Left forelimb (tissue), 1 donor: ENCODE measurements at regions not wholly inside any gene's neighbourhood (a gene's known extent, or its start where the extent isn't known, plus 50 kb on each side); places are given as distances from the start of the nearest gene placed in this dataset.
"Not testable (repeated sequence)": the region's sequence is repeated elsewhere in the genome, so short reads cannot be mapped to it uniquely, and the experiment has no call there.

Experiments used
- DNase-seq: peaks from one replicate; pipeline ENCODE4 v3.0.0-alpha.2; 2018; ENCODE audit warnings: low spot score

GRCh38 chr14:28252124-28252523 is 514.5 kb upstream of the FOXG1 start:
- DNase-seq = not testable (repeated sequence)

DNA sequence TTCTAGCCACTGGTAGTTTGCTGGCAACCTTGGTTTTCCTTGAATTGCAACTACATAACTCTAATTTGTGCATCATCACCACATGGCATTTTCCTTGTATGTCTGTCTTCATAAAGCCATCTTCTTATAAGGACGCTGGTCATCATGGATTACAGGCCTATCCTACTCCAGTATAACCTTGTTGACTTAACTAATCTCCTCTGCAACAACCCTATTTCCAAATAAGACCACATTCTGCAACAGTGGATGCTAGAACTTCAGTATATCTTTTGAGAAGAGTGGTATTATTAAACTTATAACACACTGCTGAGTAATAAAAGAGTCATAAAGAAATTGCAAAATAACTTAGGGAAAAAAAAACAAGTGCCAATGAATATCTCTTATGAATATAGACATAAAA is 511.8 kb upstream of the FOXG1 start:
- DNase-seq = no peak

DNA sequence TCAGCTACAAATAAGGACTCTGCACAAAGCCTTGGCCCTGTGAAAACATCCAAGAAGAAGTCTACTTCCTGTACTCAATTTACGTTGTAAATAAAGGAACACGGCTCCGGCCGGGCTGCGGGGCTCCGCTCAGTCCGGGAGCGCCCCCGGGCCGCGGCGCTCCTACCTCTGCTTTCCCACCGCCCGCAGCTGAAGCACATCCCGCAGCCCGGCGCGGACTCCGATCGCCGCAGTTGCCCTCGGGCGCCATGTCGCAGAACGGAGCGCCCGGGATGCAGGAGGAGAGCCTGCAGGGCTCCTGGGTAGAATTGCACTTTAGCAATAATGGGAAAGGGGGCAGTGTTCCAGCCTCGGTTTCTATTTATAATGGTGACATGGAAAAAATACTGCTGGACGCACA is 502.3 kb upstream of the FOXG1 start:
- DNase-seq = no peak

- DNase-seq = no peak
These were observed 494.3 kb upstream of the FOXG1 start for GRCh38 chr14:28272270-28272669.

DNA sequence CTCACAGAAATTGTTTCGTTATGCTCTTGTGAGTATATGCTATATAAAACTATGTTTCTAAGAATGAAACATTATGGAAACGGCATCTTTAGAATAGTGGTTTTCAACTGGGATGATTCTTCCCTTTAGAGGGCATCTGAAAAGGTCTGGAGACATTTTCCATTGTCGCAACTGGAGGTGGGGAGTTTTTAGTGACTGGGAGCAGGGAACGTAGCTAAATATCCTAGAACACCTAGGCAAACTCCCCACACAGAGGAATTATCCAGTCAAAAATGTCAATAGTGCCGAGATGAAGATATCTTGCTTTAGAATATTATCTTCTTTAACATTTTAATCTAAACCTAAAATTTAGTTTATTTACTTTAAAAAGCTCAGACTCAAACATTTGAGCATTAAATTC is 486.1 kb upstream of the FOXG1 start:
- no peak for DNase-seq

DNA sequence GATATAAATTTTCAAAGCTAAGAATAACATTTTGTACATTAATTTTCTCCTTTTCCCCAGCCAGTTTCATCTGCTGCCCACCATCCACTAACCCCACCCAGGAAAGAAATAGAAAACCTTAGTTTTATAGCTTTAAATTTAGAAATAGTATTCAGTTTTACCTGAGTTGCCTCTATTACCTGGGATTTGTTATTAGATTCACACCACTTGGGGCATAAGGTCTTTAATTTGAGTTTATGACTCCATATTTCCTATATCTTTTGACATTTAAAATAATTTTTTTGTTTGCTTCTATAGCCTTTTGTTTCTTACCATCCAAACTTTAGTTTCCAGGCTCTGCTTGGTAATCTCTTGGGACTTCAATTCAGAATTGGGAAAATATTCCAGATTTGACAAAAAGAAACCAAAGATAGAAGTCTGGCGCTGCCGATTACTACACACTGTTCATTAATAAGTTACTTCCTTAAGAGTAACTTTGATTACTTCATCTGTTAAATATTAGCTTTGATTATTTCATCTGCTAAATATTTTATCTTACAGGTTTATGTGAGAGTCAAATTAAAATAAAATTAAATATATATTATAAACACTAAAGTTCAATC is 485.5 kb upstream of the FOXG1 start:
- DNase-seq = no peak

- no peak for DNase-seq
These were observed 481.9 kb upstream of the FOXG1 start for GRCh38 chr14:28284546-28285300.

DNA sequence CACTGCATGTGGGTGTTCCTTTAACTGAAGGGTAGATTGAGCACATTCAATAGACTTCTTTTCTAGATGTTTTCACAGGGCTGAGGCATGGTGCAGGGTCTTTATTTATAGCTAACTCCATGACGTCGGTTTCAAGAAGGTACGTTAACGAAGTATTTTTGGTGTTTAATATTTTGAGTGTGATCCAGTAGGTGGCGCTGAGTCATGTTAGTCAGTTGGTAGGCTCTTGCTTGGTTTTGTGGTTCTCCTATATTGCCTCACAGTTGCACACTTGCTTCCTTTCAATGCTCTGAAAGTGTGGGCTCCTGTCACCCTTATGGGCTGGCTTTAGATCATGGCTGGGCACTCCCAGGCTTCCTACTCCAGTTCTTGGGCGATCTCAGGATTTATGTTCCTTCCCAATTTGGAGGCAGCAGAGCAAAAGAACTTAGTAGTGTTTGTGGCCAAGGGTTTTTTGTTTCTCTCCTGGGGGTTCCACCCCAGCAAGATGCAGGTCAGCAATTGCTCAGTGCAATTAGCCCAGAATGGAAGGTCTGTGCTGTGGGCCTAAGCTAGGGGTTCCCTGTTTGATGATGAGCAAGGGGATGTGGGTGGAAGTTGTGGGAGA is 471.6 kb upstream of the FOXG1 start:
- no peak for DNase-seq

DNA sequence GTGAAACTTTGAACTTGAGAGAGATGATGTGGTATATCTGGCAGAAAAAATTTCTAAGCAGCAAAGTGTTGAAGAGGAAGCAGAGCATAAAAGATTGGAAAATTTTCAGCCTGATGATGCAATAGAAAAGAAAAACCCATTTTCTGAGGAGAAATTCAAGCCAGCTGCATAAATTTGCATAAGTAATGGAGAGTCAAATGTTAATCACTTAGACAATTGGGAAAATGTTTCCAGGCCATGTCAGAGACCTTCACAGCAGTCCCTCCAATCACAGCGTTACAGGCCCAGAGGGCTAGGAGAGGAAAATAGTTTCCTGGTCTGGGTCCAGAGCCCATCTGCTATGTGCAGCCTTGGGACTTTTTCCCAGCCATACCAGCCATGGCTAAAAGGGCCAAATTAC is 469.0 kb upstream of the FOXG1 start:
- DNase-seq = no peak

- DNase-seq = no peak
These were observed 468.4 kb upstream of the FOXG1 start for GRCh38 chr14:28298156-28298555.

DNA sequence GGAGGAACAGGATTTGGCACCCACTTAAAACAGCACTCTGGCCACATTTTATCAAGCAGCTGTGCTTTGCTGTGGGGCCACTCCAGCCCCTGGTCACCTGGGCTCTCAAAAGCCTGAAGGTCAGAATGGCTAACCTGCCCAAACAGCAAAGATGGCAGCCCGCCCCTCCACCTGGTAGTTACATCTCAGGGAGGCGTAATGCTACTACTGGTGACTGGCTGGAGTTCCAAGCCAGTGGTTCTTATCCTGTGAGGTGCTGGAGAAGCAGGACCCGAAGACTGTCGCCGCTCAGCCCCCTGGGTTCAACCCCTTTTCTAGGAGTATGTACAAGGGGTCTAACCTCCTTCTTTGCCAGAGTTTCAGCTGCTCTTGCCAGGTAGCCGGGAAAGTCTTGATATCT is 467.4 kb upstream of the FOXG1 start:
- DNase-seq = no peak

GRCh38 chr14:28300356-28300755 is 466.2 kb upstream of the FOXG1 start:
- DNase-seq = no peak

- no peak for DNase-seq
These were observed 465.4 kb upstream of the FOXG1 start for GRCh38 chr14:28301179-28301578.

DNA sequence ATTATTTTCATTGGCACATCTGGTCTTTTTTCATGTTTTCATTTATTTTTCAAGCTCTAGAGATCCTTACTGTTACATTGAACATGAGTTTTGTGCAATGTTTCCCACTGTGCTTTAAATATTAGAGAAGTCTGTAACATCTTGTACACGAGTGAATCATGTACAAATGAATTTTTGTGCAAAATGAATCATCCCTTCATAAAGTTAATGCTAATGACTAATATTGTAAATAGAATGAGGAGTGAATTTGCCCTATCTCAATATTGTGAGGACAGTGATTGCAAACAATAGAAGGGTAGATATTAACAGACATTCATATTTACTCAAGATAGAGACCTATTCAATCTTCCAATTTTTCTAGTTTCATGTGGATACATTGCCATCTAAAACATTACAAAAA is 463.3 kb upstream of the FOXG1 start:
- DNase-seq = no peak

DNA sequence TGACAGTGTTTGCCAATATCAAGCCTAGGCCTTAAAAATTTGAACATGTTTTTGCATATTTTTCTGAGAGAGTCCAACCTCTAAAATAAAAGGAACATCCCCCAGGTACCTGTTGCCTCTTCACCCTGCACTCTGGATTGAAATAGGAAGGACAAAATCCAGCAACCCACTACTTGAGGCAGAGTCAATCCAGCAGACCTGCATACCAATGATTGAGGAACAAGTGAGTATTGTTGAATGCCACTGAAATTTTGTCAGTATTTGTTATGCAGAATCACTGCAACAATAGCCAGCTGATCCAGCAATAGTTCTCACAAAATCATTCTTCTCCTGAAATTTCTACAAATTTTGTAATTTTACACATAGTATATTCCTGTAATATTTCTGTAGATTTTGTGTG is 460.6 kb upstream of the FOXG1 start:
- DNase-seq = no peak

DNA sequence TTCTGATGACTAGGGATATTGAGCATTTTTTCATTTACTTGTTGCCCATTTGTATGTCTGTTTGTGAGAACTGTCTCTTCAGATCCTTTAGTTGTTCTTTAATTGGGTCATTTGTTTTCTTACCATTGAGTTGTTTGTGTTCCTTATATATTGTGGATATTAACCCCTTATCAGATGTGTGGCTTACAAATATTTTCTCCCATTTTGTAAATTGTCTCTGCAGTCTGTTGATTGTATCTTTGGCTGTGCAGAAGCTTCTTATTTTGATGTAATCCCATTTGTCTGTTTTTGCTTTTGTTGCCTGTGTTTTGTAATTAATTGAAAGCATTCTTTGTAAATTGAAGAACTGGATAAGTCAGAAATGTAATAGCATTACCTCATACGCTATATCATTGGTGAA is 459.1 kb upstream of the FOXG1 start:
- no peak for DNase-seq

DNA sequence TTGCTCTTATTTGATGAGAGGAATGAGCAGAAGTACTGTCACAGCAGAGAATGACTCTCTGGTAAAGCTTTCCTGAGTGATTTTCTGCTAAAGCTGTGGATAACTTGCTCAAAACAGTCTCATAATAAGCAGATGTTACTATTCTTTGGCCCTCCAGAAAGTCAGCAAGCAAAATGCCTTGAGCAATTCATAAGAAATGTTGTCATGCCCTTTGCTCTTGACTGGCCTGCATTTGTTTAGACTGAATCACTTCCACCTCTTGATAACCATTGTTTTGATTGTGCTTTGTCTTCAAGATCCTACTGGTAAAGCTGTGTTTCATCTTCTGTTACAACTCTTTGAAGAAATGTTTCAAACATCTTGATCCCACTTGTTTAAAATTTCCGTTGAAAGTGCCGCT is 457.9 kb upstream of the FOXG1 start:
- DNase-seq = no peak

- DNase-seq = not testable (repeated sequence)
These were observed 448.5 kb upstream of the FOXG1 start for GRCh38 chr14:28317890-28318675.

DNA sequence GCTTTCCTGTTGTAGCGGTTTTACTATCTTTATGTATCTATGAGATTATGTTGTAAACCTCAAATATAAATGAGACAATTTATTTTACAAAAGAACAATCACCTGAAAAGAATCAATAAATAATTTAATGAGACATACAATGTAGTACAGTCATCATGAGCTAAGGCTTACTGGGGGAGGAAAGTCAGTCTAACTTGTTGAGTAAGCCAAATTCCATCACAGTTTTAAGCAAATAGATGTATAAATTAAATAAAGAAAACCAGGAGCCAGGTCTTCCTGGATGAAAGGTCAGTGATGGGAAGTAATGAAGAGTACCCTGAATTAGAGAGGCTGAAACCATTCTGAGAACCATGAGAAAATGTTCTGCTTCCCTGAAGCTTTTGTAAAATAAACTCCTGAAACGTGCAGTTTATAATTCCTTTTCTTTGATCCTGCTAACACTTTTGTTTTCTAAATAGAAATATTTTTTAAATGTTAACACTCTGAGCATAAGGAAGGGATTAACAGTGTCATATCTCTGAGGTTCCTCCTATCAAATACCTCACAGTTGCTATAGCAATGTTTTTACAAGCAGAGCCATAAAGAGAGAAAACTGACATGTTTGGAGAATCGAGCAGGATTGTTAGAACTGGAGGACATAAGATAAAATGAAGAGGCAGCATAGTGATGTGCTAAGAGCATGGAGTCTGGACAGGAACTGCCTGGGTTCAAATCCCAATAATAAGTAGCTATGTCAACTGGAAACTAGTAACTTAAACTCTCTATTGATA is 444.9 kb upstream of the FOXG1 start:
- DNase-seq = no peak

DNA sequence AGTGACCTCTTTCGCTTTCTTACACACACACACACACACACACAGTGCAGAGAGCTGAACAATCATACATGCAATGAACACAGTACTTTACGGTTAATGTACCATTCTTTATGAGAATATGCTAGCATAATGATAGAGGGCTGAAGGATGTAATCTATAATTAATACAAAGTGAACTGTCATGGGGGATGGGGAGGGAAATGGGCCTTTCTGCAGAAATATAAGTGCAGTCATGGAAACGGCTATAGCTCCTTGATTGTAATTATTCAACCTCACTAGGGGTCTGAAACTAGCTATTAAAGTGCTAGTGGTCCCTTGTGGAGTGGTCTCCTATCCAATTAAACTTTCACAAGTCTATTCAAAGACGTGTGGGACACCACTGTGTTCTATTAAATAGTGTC is 443.2 kb upstream of the FOXG1 start:
- DNase-seq = no peak

DNA sequence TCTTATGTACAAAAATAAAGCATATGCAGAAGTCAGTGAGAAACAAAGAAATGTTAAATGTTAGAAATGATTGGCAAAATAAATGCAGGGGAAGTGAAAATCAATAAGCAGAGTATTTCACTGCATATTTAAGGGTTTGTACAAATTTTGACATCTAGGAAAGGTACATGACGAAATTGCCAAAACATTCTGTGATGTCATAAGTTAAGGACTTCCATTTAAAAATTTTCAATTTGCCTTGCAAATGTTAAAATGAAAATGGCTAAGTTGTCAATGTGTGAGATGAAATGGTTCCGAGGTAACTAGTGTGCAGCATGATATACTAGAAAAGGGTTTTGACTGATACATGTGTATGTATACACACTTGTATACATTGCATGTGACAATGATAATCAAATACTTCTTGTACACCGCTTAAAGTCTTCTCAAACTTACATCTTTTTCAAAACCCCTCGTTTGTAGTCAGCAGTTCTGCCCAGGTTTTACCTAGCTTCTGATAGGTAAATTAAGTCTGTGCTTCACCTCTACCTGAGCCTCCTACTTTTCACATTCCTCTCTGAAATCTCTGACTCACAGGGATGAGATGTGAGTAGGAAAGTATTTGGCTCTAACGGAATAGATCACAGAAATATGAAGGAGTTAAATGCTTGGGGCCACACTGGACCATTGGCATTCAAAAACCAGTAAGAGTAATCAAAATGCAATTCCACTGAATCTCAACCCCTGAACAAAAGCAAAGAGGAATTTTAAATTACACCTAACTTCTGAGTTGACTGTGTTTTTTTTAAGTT is 442.4 kb upstream of the FOXG1 start:
- no peak for DNase-seq
